GM12891 (cell line): ENCODE measurements at regions not wholly inside any gene's neighbourhood (a gene's known extent, or its start where the extent isn't known, plus 50 kb on each side); places are given as distances from the start of the nearest gene placed in this dataset.

ENCODE experiments used
- DNase-seq: peaks from one replicate; pipeline ENCODE4 v3.0.0; 2011; ENCODE audit warnings: low spot score; ENCODE audit not compliant: insufficient read length
- FAIRE-seq: peaks from 2 replicates; lab custom pipeline; 2011; peaks lifted over from hg19 to GRCh38; lab: Jason Lieb, UNC
- PAX5 ChIP-seq: IDR thresholded peaks from 2 replicates; pipeline ENCODE4 v1.6.1; 2011; ENCODE audit warnings: low read length, moderate library complexity, mild to moderate bottlenecking; ENCODE audit not compliant: insufficient read depth, severe bottlenecking
- POLR2A ChIP-seq: IDR thresholded peaks from 2 replicates; pipeline ENCODE4 v1.6.1; 2011; ENCODE audit warnings: low read depth, low read length, control low read depth
- POLR2AphosphoS5 ChIP-seq: IDR thresholded peaks from 2 replicates; pipeline ENCODE4 v1.6.1; 2011; ENCODE audit warnings: low read depth, low read length, control low read depth
- POU2F2 ChIP-seq: IDR thresholded peaks from 2 replicates; pipeline ENCODE4 v1.6.1; 2011; ENCODE audit warnings: low read depth, mild to moderate bottlenecking, control low read depth, low read length, moderate library complexity
- SPI1 ChIP-seq: IDR thresholded peaks from 2 replicates; pipeline ENCODE4 v1.6.1; 2011; ENCODE audit warnings: low read depth, low read length, control low read depth
- TAF1 ChIP-seq: IDR thresholded peaks from 2 replicates; pipeline ENCODE4 v1.6.1; 2011; ENCODE audit warnings: low read depth, low read length, control low read depth

- TF ChIP-seq POLR2A (no peak), POLR2AphosphoS5 (no peak), PAX5 (no peak), POU2F2 (no peak), SPI1 (no peak), TAF1 (no peak)
- peak; percentile 5 for FAIRE-seq
- DNase-seq: no peak
These were observed 73.3 kb downstream of the RFC3 start for GRCh38 chr13:33891196-33891742.

GRCh38 chr13:33893559-33893958 is 75.6 kb downstream of the RFC3 start:
- FAIRE-seq (no peak), DNase-seq (no peak)
- TF ChIP-seq TAF1: no peak
- no peak for TF ChIP-seq POLR2AphosphoS5
- no peak for TF ChIP-seq POU2F2
- TF ChIP-seq SPI1: no peak
- no peak for TF ChIP-seq POLR2A
- TF ChIP-seq PAX5: no peak

- no peak for TF ChIP-seq PAX5
- no peak for TF ChIP-seq POLR2AphosphoS5
- TF ChIP-seq POLR2A: no peak
- TF ChIP-seq SPI1: no peak
- no peak for TF ChIP-seq POU2F2
- no peak for TF ChIP-seq TAF1
- FAIRE-seq (no peak), DNase-seq (no peak)
These were observed 86.5 kb downstream of the RFC3 start for GRCh38 chr13:33904431-33904830.

GRCh38 chr13:33908116-33908515 is 90.2 kb downstream of the RFC3 start:
- no peak for FAIRE-seq
- no peak for DNase-seq
- TF ChIP-seq SPI1: no peak
- TF ChIP-seq TAF1: no peak

GRCh38 chr13:33910255-33910654 is 92.3 kb downstream of the RFC3 start:
- no peak for FAIRE-seq
- no peak for DNase-seq
- TF ChIP-seq PAX5: no peak
- TF ChIP-seq TAF1: no peak
- TF ChIP-seq POLR2A: no peak
- TF ChIP-seq POU2F2: no peak
- TF ChIP-seq SPI1: no peak
- no peak for TF ChIP-seq POLR2AphosphoS5

- TF ChIP-seq POLR2A (no peak), POU2F2 (no peak), TAF1 (no peak), POLR2AphosphoS5 (no peak), PAX5 (no peak), SPI1 (no peak)
- FAIRE-seq (no peak), DNase-seq (no peak)
These were observed 93.6 kb downstream of the RFC3 start for GRCh38 chr13:33911521-33911920.

- FAIRE-seq (no peak), DNase-seq (no peak)
- TF ChIP-seq POLR2A: no peak
- no peak for TF ChIP-seq TAF1
- no peak for TF ChIP-seq PAX5
- no peak for TF ChIP-seq SPI1
- TF ChIP-seq POU2F2: no peak
- TF ChIP-seq POLR2AphosphoS5: no peak
These were observed 95.9 kb downstream of the RFC3 start for GRCh38 chr13:33913829-33914228.

GRCh38 chr13:33917190-33917589 is 99.2 kb downstream of the RFC3 start:
- DNase-seq (no peak), FAIRE-seq (no peak)
- TF ChIP-seq TAF1 (no peak), SPI1 (no peak), PAX5 (no peak), POU2F2 (no peak), POLR2A (no peak), POLR2AphosphoS5 (no peak)

- FAIRE-seq (no peak), DNase-seq (no peak)
- TF ChIP-seq PAX5: no peak
- TF ChIP-seq POLR2AphosphoS5: no peak
- TF ChIP-seq TAF1: no peak
- no peak for TF ChIP-seq POU2F2
- TF ChIP-seq POLR2A: no peak
- no peak for TF ChIP-seq SPI1
These were observed 100.4 kb downstream of the RFC3 start for GRCh38 chr13:33918199-33918932.

- FAIRE-seq: no peak
- no peak for DNase-seq
- no peak for TF ChIP-seq PAX5
- no peak for TF ChIP-seq TAF1
- TF ChIP-seq POLR2A: no peak
- no peak for TF ChIP-seq SPI1
- TF ChIP-seq POU2F2: no peak
- TF ChIP-seq POLR2AphosphoS5: no peak
These were observed 101.2 kb downstream of the RFC3 start for GRCh38 chr13:33919120-33919519.

GRCh38 chr13:33925563-33925962 is 107.6 kb downstream of the RFC3 start:
- no peak for DNase-seq
- TF ChIP-seq PAX5 (no peak), SPI1 (no peak), TAF1 (no peak), POU2F2 (no peak), POLR2A (no peak)
- no peak for FAIRE-seq

- FAIRE-seq: no peak
- no peak for DNase-seq
These were observed 109.4 kb downstream of the RFC3 start for GRCh38 chr13:33927315-33927714.

More at GRCh38 chr13:33927315-33927714, 109.4 kb downstream of the RFC3 start:
- no peak for TF ChIP-seq POLR2A
- no peak for TF ChIP-seq SPI1
- no peak for TF ChIP-seq PAX5
- no peak for TF ChIP-seq POLR2AphosphoS5
- TF ChIP-seq TAF1: no peak
